Fibroblast of lung (primary cell): ENCODE measurements at regions not wholly inside any gene's neighbourhood (a gene's known extent, or its start where the extent isn't known, plus 50 kb on each side); places are given as distances from the start of the nearest gene placed in this dataset.

Experiments used
- DNase-seq, 2 donors: peaks; one replicate each; pipeline versions ENCODE4 v3.0.0 to v3.0.0-alpha.2; 2010; ENCODE audit warnings: low read depth in 2 of 2
- H2AFZ ChIP-seq: 2 replicates; pipeline ENCODE4 v1.5.1; 2012; ENCODE audit warnings: low read length, control low read depth, inconsistent platforms
- H3K27ac ChIP-seq: 2 replicates; pipeline ENCODE4 v1.5.1; 2011; ENCODE audit warnings: low read length, control low read depth; ENCODE audit not compliant: insufficient read depth
- H3K27me3 ChIP-seq: 2 replicates; pipeline ENCODE4 v1.5.1; 2011; ENCODE audit warnings: mild to moderate bottlenecking, low read length; ENCODE audit not compliant: control insufficient read depth, insufficient read depth
- H3K36me3 ChIP-seq: 2 replicates; pipeline ENCODE4 v1.5.1; 2011; ENCODE audit warnings: low read length; ENCODE audit not compliant: control insufficient read depth, insufficient read depth
- H3K4me1 ChIP-seq: 2 replicates; pipeline ENCODE4 v1.5.1; 2011; ENCODE audit warnings: low read length; ENCODE audit not compliant: control insufficient read depth, insufficient read depth; ENCODE audit errors: extremely low read depth
- H3K4me2 ChIP-seq: 2 replicates; pipeline ENCODE4 v1.5.1; 2011; ENCODE audit warnings: low read length, control low read depth; ENCODE audit not compliant: insufficient read depth; ENCODE audit errors: extremely low read depth
- H3K4me3 ChIP-seq, 4 experiments: fragments of 200-600 bp in 1 of 4; sonication (generic) in 1 of 4; replicated peaks in 1 of 4; 2 replicates each; pipeline ENCODE4 v1.5.1; 2011 to 2016; ENCODE audit warnings: low read length in 4 of 4, low read depth in 3 of 4, mild to moderate bottlenecking in 3 of 4, control low read depth in 2 of 4, inconsistent platforms in 1 of 4, mixed read lengths in 1 of 4; ENCODE audit not compliant: insufficient read depth in 1 of 4; ENCODE audit errors: control extremely low read depth in 1 of 4
- H3K79me2 ChIP-seq: 2 replicates; pipeline ENCODE4 v1.5.1; 2012; ENCODE audit warnings: mild to moderate bottlenecking, low read length, inconsistent platforms; ENCODE audit not compliant: control insufficient read depth, insufficient read depth
- H3K9ac ChIP-seq: 2 replicates; pipeline ENCODE4 v1.5.1; 2011; ENCODE audit warnings: mild to moderate bottlenecking, low read length, control low read depth; ENCODE audit not compliant: insufficient read depth
- H3K9me3 ChIP-seq: 2 replicates; pipeline ENCODE4 v1.5.1; 2012; ENCODE audit warnings: low read depth, low read length; ENCODE audit not compliant: control insufficient read depth, insufficient read depth
- H4K20me1 ChIP-seq: 2 replicates; pipeline ENCODE4 v1.5.1; 2011; ENCODE audit warnings: low read length; ENCODE audit not compliant: control insufficient read depth, insufficient read depth; ENCODE audit errors: extremely low read depth
- CTCF ChIP-seq, 2 donors: IDR thresholded peaks in 1 of 2; conservative IDR thresholded peaks in 1 of 2; 1 replicate in 1 of 2; 2 replicates in 1 of 2; pipeline ENCODE4 v1.5.1; 2011 to 2012; ENCODE audit warnings: low read length in 2 of 2, control low read depth in 1 of 2, inconsistent platforms in 1 of 2, low read depth in 1 of 2, mild to moderate bottlenecking in 1 of 2
- EZH2 ChIP-seq: IDR thresholded peaks from 2 replicates; pipeline ENCODE4 v1.5.1; 2012; ENCODE audit warnings: low read length, control low read depth, mild to moderate bottlenecking; ENCODE audit errors: missing control alignments

- Histone ChIP-seq H3K36me3 (no peaks in the 10 kb centered on the region), H4K20me1 (no peaks in the 10 kb centered on the region), H3K27me3 (no peaks in the 10 kb centered on the region), H3K4me1 (no peaks in the 10 kb centered on the region), H3K4me3 (no peak overlapping the region), H3K9ac (no peak overlapping the region), H2AFZ (no peak overlapping the region), H3K4me2 (no peak overlapping the region), H3K9me3 (no peaks in the 10 kb centered on the region), H3K79me2 (no peaks in the 10 kb centered on the region), H3K27ac (no peak overlapping the region)
- TF ChIP-seq CTCF (conservative IDR thresholded peaks at IDR 0.05 in 1 of 2, IDR thresholded peaks at IDR 0.05 in 1 of 2; ENCODE audit: low read depth in 1 of 2, low read length in 2 of 2) (no peak), EZH2 (no peak)
- no peak for DNase-seq
Observed at GRCh38 chr6:40268166-40268565, 319.0 kb downstream of the LRFN2 start.

- DNase-seq = no peak
- H3K9me3 ChIP-seq = no peaks in the 10 kb centered on the region
- no peaks in the 10 kb centered on the region for H3K4me1 ChIP-seq
- H3K4me3 ChIP-seq = no peak overlapping the region
- no peaks in the 10 kb centered on the region for H3K27me3 ChIP-seq
- H3K36me3 ChIP-seq = no peaks in the 10 kb centered on the region
- no peaks in the 10 kb centered on the region for H4K20me1 ChIP-seq
- H3K27ac ChIP-seq = no peak overlapping the region
- H3K4me2 ChIP-seq = no peak overlapping the region
- no peak overlapping the region for H3K9ac ChIP-seq
- H3K79me2 ChIP-seq = no peaks in the 10 kb centered on the region
- H2AFZ ChIP-seq = no peak overlapping the region
- no peak for TF ChIP-seq CTCF (conservative IDR thresholded peaks at IDR 0.05 in 1 of 2, IDR thresholded peaks at IDR 0.05 in 1 of 2; ENCODE audit: low read depth in 1 of 2, low read length in 2 of 2)
- no peak for TF ChIP-seq EZH2
Observed at GRCh38 chr6:40265615-40266014, 321.5 kb downstream of the LRFN2 start.

- TF ChIP-seq EZH2 (no peak), CTCF (conservative IDR thresholded peaks at IDR 0.05 in 1 of 2, IDR thresholded peaks at IDR 0.05 in 1 of 2; ENCODE audit: low read depth in 1 of 2, low read length in 2 of 2) (no peak)
- no peaks in the 10 kb centered on the region for H3K9me3 ChIP-seq
- no peak overlapping the region for H3K9ac ChIP-seq
- H3K27me3 ChIP-seq = no peaks in the 10 kb centered on the region
- no peak overlapping the region for H3K4me2 ChIP-seq
- no peak overlapping the region for H2AFZ ChIP-seq
- no peak for DNase-seq
- H3K27ac ChIP-seq = no peak overlapping the region
- no peaks in the 10 kb centered on the region for H3K79me2 ChIP-seq
- H3K4me1 ChIP-seq = no peaks in the 10 kb centered on the region
- no peaks in the 10 kb centered on the region for H4K20me1 ChIP-seq
- H3K4me3 ChIP-seq = no peak overlapping the region
- no peaks in the 10 kb centered on the region for H3K36me3 ChIP-seq
Observed at GRCh38 chr6:40263970-40264369, 323.2 kb downstream of the LRFN2 start.
